SIG-M5 (cell line): ENCODE measurements at regions not wholly inside any gene's neighbourhood (a gene's known extent, or its start where the extent isn't known, plus 50 kb on each side); places are given as distances from the start of the nearest gene placed in this dataset.

Experiments used
- DNase-seq: peaks from one replicate; lab custom pipeline; 2025; lab: John Stamatoyannopoulos, UW

- no peak for DNase-seq
Observed at GRCh38 chr6:81864124-81864523, 111.6 kb upstream of the TENT5A start.

DNA sequence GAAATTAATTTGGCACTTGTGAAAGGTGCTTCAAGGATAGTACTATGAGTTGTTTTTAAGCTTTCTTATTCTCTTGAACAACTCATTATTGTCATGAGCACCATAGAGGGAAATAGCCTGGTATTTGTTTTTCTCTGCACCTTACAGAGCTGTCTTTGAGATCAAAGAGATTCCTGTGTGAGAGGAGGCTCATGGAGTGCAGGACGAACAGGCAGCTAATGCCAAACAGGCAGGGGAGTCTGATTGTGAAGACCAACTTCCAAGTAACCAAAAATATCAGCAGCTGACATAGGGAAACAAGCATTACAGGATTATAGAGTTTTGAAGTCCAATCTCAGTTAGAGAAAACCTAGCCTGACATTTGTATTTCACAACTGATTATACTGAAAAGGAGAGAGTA is 110.6 kb upstream of the TENT5A start:
- no peak for DNase-seq

GRCh38 chr6:81861281-81861680 is 108.8 kb upstream of the TENT5A start:
- no peak for DNase-seq

DNA sequence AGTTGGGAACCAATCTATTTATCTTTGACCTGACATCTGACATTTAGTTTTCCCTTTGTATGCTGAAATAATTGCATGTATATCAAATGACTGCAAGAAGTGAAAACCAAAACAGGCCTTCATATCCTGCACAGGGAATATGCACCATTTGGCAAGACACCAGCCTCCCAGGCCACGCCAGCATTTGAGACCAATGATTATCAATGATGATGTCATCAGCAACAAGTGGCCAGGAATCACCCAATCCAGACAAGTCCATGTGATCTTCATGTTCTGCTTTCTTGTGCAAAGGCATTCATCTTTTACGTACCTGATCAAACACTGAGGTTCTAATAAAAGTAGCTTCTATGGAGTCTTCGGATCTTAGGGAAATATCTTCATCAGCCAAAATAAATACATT is 107.4 kb upstream of the TENT5A start:
- DNase-seq, result no peak

- no peak for DNase-seq
Observed at GRCh38 chr6:81857812-81858211, 105.3 kb upstream of the TENT5A start.

DNA sequence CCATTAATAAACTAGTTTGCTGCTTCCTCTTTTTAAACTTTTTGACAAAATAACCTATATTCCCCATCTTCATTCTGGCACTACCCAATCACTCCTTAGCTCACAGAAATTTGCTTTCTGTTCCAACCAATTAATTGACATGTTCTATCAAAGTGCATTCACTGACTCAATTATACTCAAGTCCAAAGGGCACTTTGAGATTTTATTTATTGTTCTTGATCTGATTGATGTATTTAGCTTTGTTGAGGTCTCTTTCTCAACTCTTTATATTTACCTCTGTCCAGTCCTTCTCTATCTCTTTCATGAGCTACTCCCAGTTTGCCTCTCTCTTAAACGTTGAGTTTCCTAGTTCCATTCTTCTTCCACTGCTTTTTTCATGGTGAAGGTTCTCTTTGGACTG is 104.4 kb upstream of the TENT5A start:
- DNase-seq, result no peak

DNA sequence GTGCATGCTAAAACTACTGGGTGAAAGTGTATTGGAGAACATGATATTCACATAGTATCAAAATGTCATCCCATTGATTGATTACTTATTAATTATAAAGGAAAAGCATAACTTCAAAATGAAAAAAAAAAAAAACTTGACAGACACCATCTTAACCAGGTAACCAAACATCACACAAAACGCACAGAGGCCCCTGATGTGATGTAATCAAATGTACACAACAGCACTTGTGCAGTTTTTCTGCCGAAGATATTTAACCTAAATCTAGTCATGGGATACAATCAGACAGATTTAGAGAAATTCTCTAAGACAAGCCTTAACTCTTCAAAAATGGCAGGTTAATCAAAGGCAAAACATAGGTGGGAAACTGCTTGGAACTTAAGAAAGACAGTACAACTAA is 102.0 kb upstream of the TENT5A start:
- no peak for DNase-seq

GRCh38 chr6:81853975-81854374 is 101.5 kb upstream of the TENT5A start:
- DNase-seq, result no peak

DNA sequence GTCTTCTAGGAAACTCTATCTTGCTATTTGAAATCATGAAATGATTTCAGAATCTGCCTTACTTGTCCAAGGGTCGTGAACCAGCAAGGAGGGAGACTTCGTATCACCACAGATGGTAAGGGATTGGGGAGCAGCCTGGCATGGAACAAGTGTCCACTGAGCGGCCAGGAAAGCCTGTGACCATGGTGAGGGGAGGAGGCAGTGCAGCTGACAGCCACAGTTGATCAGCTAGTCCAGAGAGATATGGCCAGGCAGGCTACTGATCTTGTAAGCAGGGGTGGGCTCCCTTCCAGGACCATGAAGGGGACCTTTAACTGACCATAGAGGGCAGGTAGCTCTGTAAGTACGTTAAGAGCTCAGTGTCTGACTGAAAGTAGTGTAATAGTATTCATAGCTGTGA is 96.8 kb upstream of the TENT5A start:
- DNase-seq, result no peak

DNA sequence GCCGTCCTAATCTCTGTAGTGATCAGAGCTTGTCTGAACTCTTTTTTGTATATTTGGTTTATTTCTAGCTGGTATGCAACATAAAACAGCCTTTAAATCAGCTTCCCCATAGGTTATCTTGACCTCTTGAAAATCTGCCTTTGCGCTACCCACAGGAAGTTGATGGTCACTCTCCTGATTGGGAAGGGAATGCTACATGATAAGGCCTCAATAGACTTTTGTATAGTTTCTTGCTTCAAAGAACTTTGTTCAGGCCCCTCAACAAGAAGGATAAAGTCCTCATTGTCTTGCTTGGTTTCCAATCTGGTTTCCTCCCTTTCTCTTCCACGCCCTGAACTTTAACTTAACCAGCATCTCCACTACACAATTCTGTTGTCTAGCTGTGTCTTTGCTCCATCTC is 95.4 kb upstream of the TENT5A start:
- DNase-seq, result no peak

GRCh38 chr6:81844686-81845085 is 92.2 kb upstream of the TENT5A start:
- no peak for DNase-seq

DNA sequence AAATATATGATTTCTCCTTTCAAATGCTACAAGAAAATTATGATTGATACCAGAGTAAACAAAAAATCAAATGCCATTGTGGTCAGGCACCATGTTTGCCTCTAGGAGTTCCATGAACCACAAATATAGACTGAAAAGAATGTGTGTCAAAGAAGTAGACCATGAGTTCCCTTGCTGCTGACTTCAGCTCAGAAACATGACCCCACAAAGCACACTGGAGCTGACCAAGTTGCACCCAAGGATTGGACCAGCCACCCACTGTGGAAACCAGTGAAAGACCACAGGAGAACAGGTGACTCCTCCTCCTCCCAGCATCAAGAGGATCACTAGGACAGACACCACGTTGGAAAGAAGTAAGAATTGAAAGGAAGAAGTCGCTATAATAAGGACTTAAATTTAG is 90.8 kb upstream of the TENT5A start:
- DNase-seq, result no peak

DNA sequence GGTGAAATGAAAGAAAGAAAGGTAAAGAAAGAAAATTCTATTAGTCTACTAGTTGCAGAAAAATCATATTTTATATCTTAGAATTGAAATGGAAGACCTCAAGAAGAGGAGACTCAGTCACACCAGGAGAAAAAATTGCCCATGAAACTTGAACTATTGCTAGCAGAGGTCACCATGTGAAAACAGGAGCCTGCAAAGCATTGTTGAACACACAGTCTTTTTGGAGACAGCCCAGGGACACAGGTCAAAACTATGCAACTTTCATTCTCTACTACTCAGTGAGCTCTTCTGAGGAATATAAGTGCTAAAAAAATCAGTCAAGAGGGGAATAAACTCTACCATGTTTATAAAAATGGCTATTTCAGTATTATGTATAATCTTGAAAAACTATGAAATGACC is 89.8 kb upstream of the TENT5A start:
- no peak for DNase-seq

DNA sequence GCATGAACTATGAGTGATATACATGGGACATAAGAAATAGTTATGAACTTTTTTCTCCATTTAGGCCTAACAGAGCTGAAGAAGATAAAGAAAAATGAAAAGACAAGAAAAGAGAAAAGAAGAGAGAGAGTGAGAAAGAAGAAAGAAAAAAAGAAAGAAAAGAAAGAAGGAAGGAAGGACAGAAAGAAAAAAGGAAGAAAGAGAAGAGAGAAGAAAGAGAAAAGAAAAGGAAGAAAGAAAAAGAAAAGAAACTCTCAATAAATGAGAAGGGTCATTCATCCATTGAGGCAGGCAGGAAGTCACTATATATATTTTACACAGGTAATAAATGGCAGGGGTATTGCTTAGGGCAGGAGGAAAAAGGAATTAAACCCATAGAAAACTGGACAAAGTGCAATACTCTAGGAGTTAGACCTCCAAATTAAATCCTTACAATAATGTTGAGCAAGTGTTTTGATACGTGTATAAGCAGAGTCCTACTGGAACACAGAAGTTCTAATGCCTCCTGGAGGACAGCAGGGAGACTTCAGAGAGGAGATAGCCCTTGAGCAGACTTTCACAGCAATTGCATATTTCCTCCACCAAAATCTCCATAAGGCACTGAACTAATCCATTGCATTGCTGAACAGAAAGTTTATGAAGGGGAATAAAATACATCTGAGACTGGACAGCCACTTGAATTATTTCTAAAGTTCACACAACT is 86.4 kb upstream of the TENT5A start:
- DNase-seq, result no peak

DNA sequence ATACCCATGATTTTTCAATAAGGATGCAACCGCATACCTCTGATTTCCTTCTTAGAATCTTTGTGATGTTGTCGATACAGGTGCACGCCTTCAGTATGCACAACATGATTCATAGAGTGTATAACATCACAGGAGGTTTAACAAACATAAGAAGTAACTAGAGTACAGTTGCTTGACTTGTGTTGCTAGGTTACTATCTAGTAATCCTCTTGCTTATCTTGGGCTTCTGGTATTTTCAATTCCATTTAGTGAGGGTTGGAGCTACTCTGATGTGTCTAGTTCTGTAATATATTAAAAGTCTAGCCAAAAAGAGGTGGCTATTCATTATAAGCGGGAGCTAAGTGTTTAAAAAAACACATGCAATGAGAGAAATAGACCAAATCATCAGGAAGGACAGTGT is 85.5 kb upstream of the TENT5A start:
- DNase-seq, result no peak

- no peak for DNase-seq
Observed at GRCh38 chr6:81834141-81834681, 81.7 kb upstream of the TENT5A start.

GRCh38 chr6:81832304-81832703 is 79.8 kb upstream of the TENT5A start:
- DNase-seq, result no peak

- DNase-seq, result no peak
Observed at GRCh38 chr6:81831274-81831673, 78.8 kb upstream of the TENT5A start.

DNA sequence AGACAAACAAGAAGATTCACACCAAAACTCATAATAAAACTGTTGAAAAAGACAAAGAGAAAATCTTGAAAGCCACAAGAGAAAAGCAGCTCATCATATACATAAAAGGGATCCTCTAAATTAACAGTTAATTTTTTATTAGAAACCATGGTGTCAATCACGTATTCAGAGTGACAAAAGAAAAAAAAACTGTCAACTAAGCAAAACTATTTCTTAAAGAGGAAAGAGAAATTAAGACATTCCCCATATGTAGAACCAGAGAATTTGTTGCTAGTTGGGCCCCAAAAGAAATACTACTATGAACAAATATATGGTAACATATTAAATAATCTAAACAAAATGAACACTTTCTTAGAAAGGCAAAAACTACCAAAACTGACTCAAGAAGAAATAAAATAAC is 74.3 kb upstream of the TENT5A start:
- DNase-seq, result no peak

GRCh38 chr6:81822568-81822967 is 70.1 kb upstream of the TENT5A start:
- DNase-seq, result no peak

- DNase-seq, result no peak
Observed at GRCh38 chr6:81821449-81821848, 69.0 kb upstream of the TENT5A start.

GRCh38 chr6:81820980-81821379 is 68.5 kb upstream of the TENT5A start:
- no peak for DNase-seq

DNA sequence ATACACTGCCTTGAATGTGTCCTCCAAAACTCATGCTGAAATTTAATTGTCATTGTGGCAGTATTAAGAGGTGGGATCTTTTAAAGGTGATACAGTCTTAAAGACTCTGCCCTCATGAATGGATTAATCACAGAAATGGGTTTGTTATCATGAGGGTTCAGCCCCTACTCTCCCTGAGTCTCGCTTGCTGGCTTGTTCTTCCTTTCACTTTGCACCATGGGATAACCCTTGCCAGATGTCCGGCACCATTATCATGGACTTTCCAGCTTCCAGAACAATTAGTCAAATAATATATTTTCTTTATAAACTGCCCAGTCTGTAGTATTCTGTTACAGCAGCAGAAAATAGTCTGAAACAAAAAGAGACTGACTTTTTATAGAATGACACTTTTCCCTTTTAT is 67.9 kb upstream of the TENT5A start:
- DNase-seq, result no peak

DNA sequence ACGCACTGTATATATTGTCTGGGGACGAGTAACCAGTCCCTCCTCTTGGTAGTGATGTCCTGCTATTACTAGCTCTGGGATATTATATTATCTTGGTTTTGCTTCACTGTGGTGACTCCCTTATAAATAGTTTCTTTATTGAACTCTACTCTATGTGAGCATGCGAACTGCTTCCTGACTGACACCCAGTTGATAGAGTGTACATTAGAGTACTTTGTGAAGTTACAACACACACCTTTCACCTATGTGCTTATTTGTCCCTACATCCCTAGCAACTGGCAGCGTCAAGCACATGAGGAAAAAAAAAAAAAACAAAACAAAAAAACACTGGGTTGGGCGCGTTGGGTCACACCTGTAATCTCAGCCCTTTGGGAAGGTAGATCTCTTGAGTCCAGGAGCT is 67.3 kb upstream of the TENT5A start:
- DNase-seq, result no peak
